8988T (cell line): ENCODE measurements at regions not wholly inside any gene's neighbourhood (a gene's known extent, or its start where the extent isn't known, plus 50 kb on each side); places are given as distances from the start of the nearest gene placed in this dataset.

ENCODE experiments used
- DNase-seq: peaks from one replicate; pipeline ENCODE4 v3.0.0; 2011

GRCh38 chr12:60935981-60936761, 1324.0 kb upstream of the USP15 start:
- no peak for DNase-seq

- no peak for DNase-seq
Measured at GRCh38 chr12:60947533-60947932, 1312.7 kb upstream of the USP15 start.

GRCh38 chr12:60967128-60967527, 1293.1 kb upstream of the USP15 start:
- DNase-seq = no peak

GRCh38 chr12:60977966-60978365, 1282.2 kb upstream of the USP15 start:
- DNase-seq = no peak

- no peak for DNase-seq
Measured at GRCh38 chr12:60980558-60980957, 1279.6 kb upstream of the USP15 start.

- no peak for DNase-seq
Measured at GRCh38 chr12:60981473-60981872, 1278.7 kb upstream of the USP15 start.

- DNase-seq = no peak
Measured at GRCh38 chr12:60992087-60992486, 1268.1 kb upstream of the USP15 start.

- DNase-seq = no peak
Measured at GRCh38 chr12:60995256-60995825, 1264.9 kb upstream of the USP15 start.

- DNase-seq = no peak
Measured at GRCh38 chr12:60997869-60998378, 1262.3 kb upstream of the USP15 start.

GRCh38 chr12:61009192-61009591, 1251.0 kb upstream of the USP15 start:
- no peak for DNase-seq

- no peak for DNase-seq
Measured at GRCh38 chr12:61011767-61012423, 1248.3 kb upstream of the USP15 start.

- no peak for DNase-seq
Measured at GRCh38 chr12:61018571-61018970, 1241.6 kb upstream of the USP15 start.

GRCh38 chr12:61023231-61023630, 1237.0 kb upstream of the USP15 start:
- DNase-seq = no peak

GRCh38 chr12:61029516-61029915, 1230.7 kb upstream of the USP15 start:
- DNase-seq = no peak

- no peak for DNase-seq
Measured at GRCh38 chr12:61037792-61038191, 1222.4 kb upstream of the USP15 start.

- no peak for DNase-seq
Measured at GRCh38 chr12:61043838-61044237, 1216.4 kb upstream of the USP15 start.

- DNase-seq = no peak
Measured at GRCh38 chr12:61044766-61045165, 1215.4 kb upstream of the USP15 start.

GRCh38 chr12:61070640-61071414, 1189.4 kb upstream of the USP15 start:
- no peak for DNase-seq

GRCh38 chr12:61072717-61073116, 1187.5 kb upstream of the USP15 start:
- DNase-seq = no peak

GRCh38 chr12:61095111-61095510, 1165.1 kb upstream of the USP15 start:
- DNase-seq = no peak

GRCh38 chr12:61098031-61098580, 1162.1 kb upstream of the USP15 start:
- no peak for DNase-seq

- DNase-seq = no peak
Measured at GRCh38 chr12:61107118-61107517, 1153.1 kb upstream of the USP15 start.

GRCh38 chr12:61111218-61111617, 1149.0 kb upstream of the USP15 start:
- DNase-seq = no peak
